ENCODE measurements at regions not wholly inside any gene's neighbourhood (a gene's known extent, or its start where the extent isn't known, plus 50 kb on each side); places are given as distances from the start of the nearest gene placed in this dataset.

- TF ChIP-seq JUNB (CRISPR knock-in tag; IDR thresholded peaks at IDR 0.05; ENCODE audit: borderline replicate concordance) (no peak), ZFP36 (IDR thresholded peaks at IDR 0.05; ENCODE audit: borderline replicate concordance, low read depth, low read length, partially characterized antibody) (no peak)
Measured at GRCh38 chr2:65640793-65641103, 208.3 kb upstream of the SPRED2 start.
